Spleen (tissue), 11 donors: ENCODE measurements at regions not wholly inside any gene's neighbourhood (a gene's known extent, or its start where the extent isn't known, plus 50 kb on each side); places are given as distances from the start of the nearest gene placed in this dataset.

Source experiments
- DNase-seq: peaks from one replicate; pipeline ENCODE4 v3.0.0-alpha.2; 2020
- H3K27ac ChIP-seq, 8 donors: fragments of 200-600 bp; sonication (generic) in 7 of 8; 1 replicate in 4 of 8; 2 replicates in 4 of 8; pipeline versions ENCODE4 v1.5.0 to v1.8.0; 2016 to 2021; ENCODE audit warnings: inconsistent platforms in 4 of 8, mild to moderate bottlenecking in 4 of 8, moderate library complexity in 1 of 8
- H3K27me3 ChIP-seq, 7 donors: fragments of 200-600 bp; sonication (generic) in 6 of 7; replicated peaks in 1 of 7; 1 replicate in 4 of 7; 2 replicates in 3 of 7; pipeline versions ENCODE4 v1.5.0 to v1.8.0; 2016 to 2021; ENCODE audit warnings: inconsistent platforms in 3 of 7, mild to moderate bottlenecking in 1 of 7
- H3K36me3 ChIP-seq, 6 donors: fragments of 200-600 bp; sonication (generic) in 5 of 6; 1 replicate in 4 of 6; 2 replicates in 2 of 6; pipeline versions ENCODE4 v1.5.0 to v1.8.0; 2016 to 2021; ENCODE audit warnings: inconsistent platforms in 2 of 6
- H3K4me1 ChIP-seq, 6 donors: fragments of 200-600 bp; sonication (generic) in 5 of 6; 1 replicate in 3 of 6; 2 replicates in 3 of 6; pipeline versions ENCODE4 v1.5.0 to v1.8.0; 2016 to 2021; ENCODE audit warnings: inconsistent platforms in 3 of 6
- H3K4me3 ChIP-seq, 8 donors: fragments of 200-600 bp; sonication (generic) in 7 of 8; 1 replicate in 4 of 8; 2 replicates in 4 of 8; pipeline versions ENCODE4 v1.5.0 to v1.8.0; 2016 to 2021; ENCODE audit warnings: inconsistent platforms in 4 of 8, mild to moderate bottlenecking in 4 of 8, moderate library complexity in 2 of 8
- H3K9me3 ChIP-seq, 8 donors: fragments of 200-600 bp; sonication (generic) in 7 of 8; 1 replicate in 4 of 8; 2 replicates in 4 of 8; pipeline versions ENCODE4 v1.5.0 to v1.8.0; 2016 to 2021; ENCODE audit warnings: inconsistent platforms in 4 of 8
- POLR2A ChIP-seq, 3 donors: fragments of 450-650 bp; IDR thresholded peaks; one replicate each; pipeline ENCODE4 v1.5.1; 2017; ENCODE audit warnings: antibody characterized with exemption in 3 of 3, mild to moderate bottlenecking in 1 of 3
- POLR2AphosphoS5 ChIP-seq, 3 donors: sonication (generic); formaldehyde crosslinking; IDR thresholded peaks; one replicate each; pipeline ENCODE4 v1.5.1; 2017; ENCODE audit warnings: antibody characterized with exemption in 3 of 3
- WGBS, 5 donors: extraction: QIAGEN DNeasy Blood & Tissue Kit in 3 of 5; methylation state at CpG; one replicate each; pipeline versions ENCODE4 v1.1.5 to v1.1.7; 2013 to 2018; 5-methylcytosine and 5-hydroxymethylcytosine counted together
- intact Hi-C: fragments of 100-400 bp; cut with DNase I; formaldehyde crosslinking; loops from one replicate; pipeline ENCODE4 v1.15.0; 2023; ENCODE audit warnings: low total_unique reads
- TF ChIP-seq, protein P1 (sequence below), 11 experiments: fragments of 200-600 bp in 7 of 11; fragments of 450-650 bp in 4 of 11; sonication (generic) in 4 of 11; IDR thresholded peaks in 8 of 11; conservative IDR thresholded peaks in 3 of 11; 1 replicate in 7 of 11; 2 replicates in 4 of 11; pipeline versions ENCODE4 v1.4.0 to v1.8.0; 2016 to 2021; ENCODE audit warnings: antibody characterized with exemption in 11 of 11, inconsistent platforms in 4 of 11, mild to moderate bottlenecking in 1 of 11
- donor health status: healthy with polysubstance abuse.
- donor health status: DM: no; HTN: no; CAD: no; lungs with moderate emphysema.
- donor health status: DM: no; HTN: no; CAD: no.
- donor health status: Bipolar disorder and iron deficiency.
- donor health status: healthy.
- donor health status: DM: no; HTN: no; CAD: no.
- donor health status: DM: yes; HTN: yes; CAD: no.

DNA sequence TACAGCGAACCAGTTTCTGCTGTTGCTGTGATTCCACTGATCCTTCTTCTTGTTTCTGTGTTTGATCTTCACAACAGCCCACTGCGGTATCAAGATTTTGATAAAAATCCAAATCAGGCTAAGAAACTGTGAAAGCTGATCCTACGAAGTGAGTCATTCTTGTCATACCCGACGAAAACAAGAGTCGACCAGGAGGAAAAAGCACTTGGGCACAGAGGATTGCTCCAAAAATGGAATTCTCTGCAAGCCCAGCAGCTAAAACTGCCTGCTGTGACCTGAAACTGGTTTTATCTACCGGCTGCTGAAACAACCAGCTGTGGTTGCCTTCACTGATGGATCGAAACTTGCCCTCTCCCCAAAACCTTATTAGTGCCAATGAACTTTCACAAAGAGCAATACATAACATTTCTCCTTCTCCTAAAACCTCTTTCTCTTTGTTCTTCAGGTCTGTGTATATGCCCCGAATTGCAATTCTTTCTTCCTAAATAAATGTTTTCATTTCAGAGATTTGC, 607.0 kb upstream of the PRKX start:
- intact Hi-C loops: no loop called here
- WGBS, 5 donors: 60 to 74% (median 73%) methylated on average over 9 of the region's 9 CpGs
- TF ChIP-seq POLR2A (IDR thresholded peaks at IDR 0.05): no peak
- no peak for TF ChIP-seq POLR2AphosphoS5 (IDR thresholded peaks at IDR 0.05)
- TF ChIP-seq, protein P1, sequence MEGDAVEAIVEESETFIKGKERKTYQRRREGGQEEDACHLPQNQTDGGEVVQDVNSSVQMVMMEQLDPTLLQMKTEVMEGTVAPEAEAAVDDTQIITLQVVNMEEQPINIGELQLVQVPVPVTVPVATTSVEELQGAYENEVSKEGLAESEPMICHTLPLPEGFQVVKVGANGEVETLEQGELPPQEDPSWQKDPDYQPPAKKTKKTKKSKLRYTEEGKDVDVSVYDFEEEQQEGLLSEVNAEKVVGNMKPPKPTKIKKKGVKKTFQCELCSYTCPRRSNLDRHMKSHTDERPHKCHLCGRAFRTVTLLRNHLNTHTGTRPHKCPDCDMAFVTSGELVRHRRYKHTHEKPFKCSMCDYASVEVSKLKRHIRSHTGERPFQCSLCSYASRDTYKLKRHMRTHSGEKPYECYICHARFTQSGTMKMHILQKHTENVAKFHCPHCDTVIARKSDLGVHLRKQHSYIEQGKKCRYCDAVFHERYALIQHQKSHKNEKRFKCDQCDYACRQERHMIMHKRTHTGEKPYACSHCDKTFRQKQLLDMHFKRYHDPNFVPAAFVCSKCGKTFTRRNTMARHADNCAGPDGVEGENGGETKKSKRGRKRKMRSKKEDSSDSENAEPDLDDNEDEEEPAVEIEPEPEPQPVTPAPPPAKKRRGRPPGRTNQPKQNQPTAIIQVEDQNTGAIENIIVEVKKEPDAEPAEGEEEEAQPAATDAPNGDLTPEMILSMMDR (IDR thresholded peaks at IDR 0.05 in 8 of 11, conservative IDR thresholded peaks at IDR 0.05 in 3 of 11): no peak
- no peak for DNase-seq
- H3K36me3 ChIP-seq: no peaks in the 10 kb centered on the region
- H3K4me3 ChIP-seq: no peak overlapping the region
- H3K27me3 ChIP-seq: no peaks in the 10 kb centered on the region
- no peaks in the 10 kb centered on the region for H3K4me1 ChIP-seq
- no peaks in the 10 kb centered on the region for H3K9me3 ChIP-seq
- H3K27ac ChIP-seq: no peak overlapping the region

DNA sequence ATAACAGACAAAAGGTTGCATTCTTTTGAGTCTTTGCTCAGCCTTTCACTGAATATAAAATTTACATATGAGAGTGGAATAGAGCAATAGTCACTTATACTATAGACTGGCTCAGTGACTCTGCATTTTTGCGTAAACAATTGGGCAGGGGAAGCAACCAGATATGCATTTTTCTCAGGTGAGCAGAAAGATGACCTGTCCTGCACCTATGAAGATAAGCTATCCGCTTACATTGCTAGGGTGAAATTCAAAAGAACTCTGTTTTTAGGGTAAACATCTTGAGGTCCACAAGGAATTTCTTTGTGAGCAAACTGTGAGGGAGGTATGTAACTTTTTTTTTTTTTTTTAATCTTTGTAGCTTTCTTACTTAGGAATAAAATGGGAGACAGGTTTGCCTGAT, 602.4 kb upstream of the PRKX start:
- WGBS, 5 donors: 73 to 92% (median 87%) methylated on average over 2 of the region's 2 CpGs

DNA sequence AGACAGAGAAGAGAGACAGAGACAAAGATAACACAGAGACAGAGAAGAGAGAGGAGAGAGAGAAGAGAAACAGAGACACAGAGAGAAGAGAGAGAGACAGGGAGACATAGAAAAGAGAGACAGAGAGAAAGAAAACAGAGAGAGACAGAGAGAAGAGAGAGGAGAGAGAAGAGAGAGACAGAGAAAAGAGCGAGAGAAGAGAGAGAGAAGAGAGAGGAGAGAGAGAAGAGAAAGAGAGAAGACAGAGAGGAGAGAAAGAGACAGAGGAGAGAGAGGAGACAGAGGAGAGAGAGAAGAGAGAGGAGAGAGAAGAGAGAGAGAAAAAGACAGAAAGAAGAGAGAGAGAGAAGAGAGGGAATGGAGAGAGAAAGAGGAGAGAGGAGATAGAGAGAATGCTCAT, 601.1 kb upstream of the PRKX start:
- no peaks in the 10 kb centered on the region for H3K36me3 ChIP-seq
- no peak for DNase-seq
- TF ChIP-seq POLR2AphosphoS5 (IDR thresholded peaks at IDR 0.05): no peak
- TF ChIP-seq, protein P1 (IDR thresholded peaks at IDR 0.05 in 8 of 11, conservative IDR thresholded peaks at IDR 0.05 in 3 of 11): no peak
- no peak for TF ChIP-seq POLR2A (IDR thresholded peaks at IDR 0.05)
- no peaks in the 10 kb centered on the region for H3K4me1 ChIP-seq
- intact Hi-C loops: no loop called here
- H3K9me3 ChIP-seq: peaks cover 0 to 10% (median 0%) of the 10 kb centered on the region in 8 donors
- no peak overlapping the region for H3K27ac ChIP-seq
- H3K4me3 ChIP-seq: no peak overlapping the region
- 83 to 100% (median 90%) methylated on average over 1 of the region's 1 CpG for WGBS, 5 donors
- no peaks in the 10 kb centered on the region for H3K27me3 ChIP-seq

More for the DNA sequence above, 602.4 kb upstream of the PRKX start:
- no peaks in the 10 kb centered on the region for H3K4me1 ChIP-seq
- no peak overlapping the region for H3K27ac ChIP-seq
- no peaks in the 10 kb centered on the region for H3K27me3 ChIP-seq
- no peak for TF ChIP-seq POLR2AphosphoS5 (IDR thresholded peaks at IDR 0.05)
- H3K4me3 ChIP-seq: no peak overlapping the region
- H3K36me3 ChIP-seq: no peaks in the 10 kb centered on the region
- no peak for DNase-seq
- intact Hi-C loops: no loop called here
- peaks cover 0 to 10% (median 0%) of the 10 kb centered on the region in 8 donors for H3K9me3 ChIP-seq

DNA sequence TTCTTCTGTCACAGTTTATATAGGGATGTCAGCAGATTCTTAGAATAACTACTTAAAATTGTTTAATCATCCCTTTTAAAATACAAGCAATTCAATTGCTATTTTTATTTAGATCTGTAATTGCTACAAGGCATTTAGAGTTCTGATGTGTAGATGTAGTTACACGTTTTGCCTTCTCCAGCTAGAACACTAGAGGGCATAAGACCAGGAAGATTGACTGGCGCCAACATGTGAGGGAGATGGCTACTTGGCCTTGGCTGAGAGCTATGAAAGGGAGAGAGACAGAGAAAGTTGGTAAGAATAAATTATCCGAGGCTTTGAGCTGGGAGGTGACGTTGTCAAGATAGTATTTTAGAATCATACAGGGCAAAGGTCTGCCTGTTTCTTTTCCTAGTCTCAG, 563.7 kb upstream of the PRKX start:
- Histone ChIP-seq H3K36me3 (no peaks in the 10 kb centered on the region), H3K4me3 (no peak overlapping the region), H3K27ac (no peak overlapping the region), H3K9me3 (peaks cover 0 to 4% (median under 1%) of the 10 kb centered on the region in 8 donors), H3K4me1 (no peaks in the 10 kb centered on the region), H3K27me3 (no peaks in the 10 kb centered on the region)
- TF ChIP-seq, protein P1 (IDR thresholded peaks at IDR 0.05 in 8 of 11, conservative IDR thresholded peaks at IDR 0.05 in 3 of 11): no peak
- TF ChIP-seq POLR2AphosphoS5 (IDR thresholded peaks at IDR 0.05) (no peak), POLR2A (IDR thresholded peaks at IDR 0.05) (no peak)
- intact Hi-C loops: no loop called here
- 63 to 82% (median 74%) methylated on average over 4 of the region's 4 CpGs for WGBS, 5 donors
- DNase-seq: no peak

DNA sequence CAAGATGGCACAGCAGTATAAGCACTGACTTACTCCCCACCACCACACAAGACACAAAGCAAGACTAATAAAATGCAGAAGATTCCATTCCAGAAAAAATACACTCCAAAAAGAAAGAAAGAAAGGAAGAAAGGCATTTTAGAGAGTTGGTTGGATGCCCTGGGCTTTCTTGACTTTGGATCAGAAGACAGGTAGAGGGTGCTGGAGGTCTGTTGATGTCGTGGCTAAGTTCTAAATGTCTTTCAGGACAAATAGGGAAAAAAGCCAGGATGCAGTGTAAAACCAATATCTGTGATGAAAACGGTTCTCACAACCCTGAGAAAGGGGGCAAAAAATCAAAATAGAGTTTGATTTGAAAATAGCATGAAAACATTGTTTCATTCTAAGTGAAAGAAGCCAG, 555.2 kb upstream of the PRKX start:
- DNase-seq: no peak
- 23 to 40% (median 34%) methylated on average over 2 of the region's 2 CpGs for WGBS, 5 donors
- intact Hi-C loops: no loop called here

More for the DNA sequence above, 555.2 kb upstream of the PRKX start:
- Histone ChIP-seq H3K27ac (no peak overlapping the region), H3K27me3 (no peaks in the 10 kb centered on the region), H3K4me3 (no peak overlapping the region), H3K36me3 (no peaks in the 10 kb centered on the region), H3K4me1 (no peaks in the 10 kb centered on the region), H3K9me3 (no peaks in the 10 kb centered on the region)
- TF ChIP-seq, protein P1 (IDR thresholded peaks at IDR 0.05 in 8 of 11, conservative IDR thresholded peaks at IDR 0.05 in 3 of 11): no peak
- TF ChIP-seq POLR2AphosphoS5 (IDR thresholded peaks at IDR 0.05) (no peak), POLR2A (IDR thresholded peaks at IDR 0.05) (no peak)
